NB4 (cell line): ENCODE measurements at regions not wholly inside any gene's neighbourhood (a gene's known extent, or its start where the extent isn't known, plus 50 kb on each side); places are given as distances from the start of the nearest gene placed in this dataset.

ENCODE experiments used
- CTCF ChIP-seq: IDR thresholded peaks from one replicate; pipeline ENCODE4 v1.5.1; 2012; ENCODE audit warnings: low read depth, low read length
- MAX ChIP-seq: IDR thresholded peaks from 2 replicates; pipeline ENCODE4 v1.6.1; 2011; ENCODE audit warnings: low read depth, low read length
- MYC ChIP-seq: IDR thresholded peaks from 2 replicates; pipeline ENCODE4 v1.6.1; 2011; ENCODE audit warnings: low read depth, low read length
- POLR2A ChIP-seq: IDR thresholded peaks from 2 replicates; pipeline ENCODE4 v1.6.1; 2011; ENCODE audit warnings: mild to moderate bottlenecking; ENCODE audit not compliant: insufficient read length; ENCODE audit errors: extremely low read depth

- TF ChIP-seq CTCF: no peak
- no peak for TF ChIP-seq POLR2A
- no peak for TF ChIP-seq MAX
- no peak for TF ChIP-seq MYC
Measured at GRCh38 chr7:155209478-155210319, 88.0 kb upstream of the INSIG1 start.
